ENCODE measurements at regions not wholly inside any gene's neighbourhood (a gene's known extent, or its start where the extent isn't known, plus 50 kb on each side); places are given as distances from the start of the nearest gene placed in this dataset.

GRCh38 chr5:123787635-123788034, 275.7 kb downstream of the CSNK1G3 start:
- no peaks in the 10 kb centered on the region for H3K4me1 ChIP-seq (ENCODE audit: low read depth, poor library complexity, severe bottlenecking)
- no peak overlapping the region for H3K4me3 ChIP-seq (IDR thresholded peaks at IDR 0.05; ENCODE audit: insufficient read depth, low read depth, low read length)
- H3K36me3 ChIP-seq (ENCODE audit: insufficient read depth): no peaks in the 10 kb centered on the region
- H3K4me2 ChIP-seq: no peak overlapping the region
- H3K27me3 ChIP-seq (ENCODE audit: insufficient read depth, low read depth): no peaks in the 10 kb centered on the region
- H2AFZ ChIP-seq (ENCODE audit: low read depth): no peak overlapping the region
- H3K9ac ChIP-seq: no peak overlapping the region
- H3K79me2 ChIP-seq (ENCODE audit: insufficient read depth, low read depth): no peaks in the 10 kb centered on the region
- TF ChIP-seq, protein P1, sequence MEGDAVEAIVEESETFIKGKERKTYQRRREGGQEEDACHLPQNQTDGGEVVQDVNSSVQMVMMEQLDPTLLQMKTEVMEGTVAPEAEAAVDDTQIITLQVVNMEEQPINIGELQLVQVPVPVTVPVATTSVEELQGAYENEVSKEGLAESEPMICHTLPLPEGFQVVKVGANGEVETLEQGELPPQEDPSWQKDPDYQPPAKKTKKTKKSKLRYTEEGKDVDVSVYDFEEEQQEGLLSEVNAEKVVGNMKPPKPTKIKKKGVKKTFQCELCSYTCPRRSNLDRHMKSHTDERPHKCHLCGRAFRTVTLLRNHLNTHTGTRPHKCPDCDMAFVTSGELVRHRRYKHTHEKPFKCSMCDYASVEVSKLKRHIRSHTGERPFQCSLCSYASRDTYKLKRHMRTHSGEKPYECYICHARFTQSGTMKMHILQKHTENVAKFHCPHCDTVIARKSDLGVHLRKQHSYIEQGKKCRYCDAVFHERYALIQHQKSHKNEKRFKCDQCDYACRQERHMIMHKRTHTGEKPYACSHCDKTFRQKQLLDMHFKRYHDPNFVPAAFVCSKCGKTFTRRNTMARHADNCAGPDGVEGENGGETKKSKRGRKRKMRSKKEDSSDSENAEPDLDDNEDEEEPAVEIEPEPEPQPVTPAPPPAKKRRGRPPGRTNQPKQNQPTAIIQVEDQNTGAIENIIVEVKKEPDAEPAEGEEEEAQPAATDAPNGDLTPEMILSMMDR (conservative IDR thresholded peaks at IDR 0.05; ENCODE audit: low read depth, low read length): no peak
- no peak overlapping the region for H3K27ac ChIP-seq
- H4K20me1 ChIP-seq (ENCODE audit: insufficient read depth): no peaks in the 10 kb centered on the region

DNA sequence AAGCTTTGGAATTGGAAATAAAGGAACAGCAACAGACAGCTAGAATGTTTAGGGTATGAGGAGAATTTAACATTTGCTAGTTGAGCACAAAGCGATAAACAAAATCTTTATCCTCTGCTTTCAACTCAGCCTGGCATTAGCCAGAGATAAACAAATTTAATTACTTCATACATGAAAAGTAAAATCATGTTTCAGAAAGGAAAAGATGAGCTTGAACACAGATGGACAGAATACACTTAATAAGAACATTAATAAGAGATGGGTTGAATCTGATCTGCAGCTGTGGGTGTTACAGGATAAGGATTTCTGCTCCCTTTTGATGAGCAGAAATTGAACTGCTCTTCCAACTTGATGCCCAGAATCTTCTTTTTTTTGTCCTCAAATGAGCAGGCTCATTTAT, 275.2 kb downstream of the CSNK1G3 start:
- H3K4me2 ChIP-seq: no peak overlapping the region
- no peaks in the 10 kb centered on the region for H3K27me3 ChIP-seq (ENCODE audit: insufficient read depth, low read depth)
- H2AFZ ChIP-seq (ENCODE audit: low read depth): no peak overlapping the region
- no peaks in the 10 kb centered on the region for H4K20me1 ChIP-seq (ENCODE audit: insufficient read depth)
- no peak overlapping the region for H3K4me3 ChIP-seq (IDR thresholded peaks at IDR 0.05; ENCODE audit: insufficient read depth, low read depth, low read length)
- no peaks in the 10 kb centered on the region for H3K79me2 ChIP-seq (ENCODE audit: insufficient read depth, low read depth)
- no peaks in the 10 kb centered on the region for H3K4me1 ChIP-seq (ENCODE audit: low read depth, poor library complexity, severe bottlenecking)
- H3K36me3 ChIP-seq (ENCODE audit: insufficient read depth): no peaks in the 10 kb centered on the region
- H3K9ac ChIP-seq: no peak overlapping the region
- H3K27ac ChIP-seq: no peak overlapping the region
- TF ChIP-seq, protein P1 (conservative IDR thresholded peaks at IDR 0.05; ENCODE audit: low read depth, low read length): no peak

- H3K4me2 ChIP-seq: no peak overlapping the region
- no peak overlapping the region for H3K4me3 ChIP-seq (IDR thresholded peaks at IDR 0.05; ENCODE audit: insufficient read depth, low read depth, low read length)
- no peaks in the 10 kb centered on the region for H3K36me3 ChIP-seq (ENCODE audit: insufficient read depth)
- H3K27me3 ChIP-seq (ENCODE audit: insufficient read depth, low read depth): no peaks in the 10 kb centered on the region
- no peaks in the 10 kb centered on the region for H4K20me1 ChIP-seq (ENCODE audit: insufficient read depth)
- H2AFZ ChIP-seq (ENCODE audit: low read depth): no peak overlapping the region
- no peaks in the 10 kb centered on the region for H3K4me1 ChIP-seq (ENCODE audit: low read depth, poor library complexity, severe bottlenecking)
- H3K9ac ChIP-seq: no peak overlapping the region
- H3K27ac ChIP-seq: no peak overlapping the region
- TF ChIP-seq, protein P1 (conservative IDR thresholded peaks at IDR 0.05; ENCODE audit: low read depth, low read length): no peak
- no peaks in the 10 kb centered on the region for H3K79me2 ChIP-seq (ENCODE audit: insufficient read depth, low read depth)
Measured at GRCh38 chr5:123786411-123786810, 274.4 kb downstream of the CSNK1G3 start.

GRCh38 chr5:123785162-123786071, 273.4 kb downstream of the CSNK1G3 start:
- no peaks in the 10 kb centered on the region for H3K4me1 ChIP-seq (ENCODE audit: low read depth, poor library complexity, severe bottlenecking)
- no peaks in the 10 kb centered on the region for H3K79me2 ChIP-seq (ENCODE audit: insufficient read depth, low read depth)
- no peak overlapping the region for H3K4me3 ChIP-seq (IDR thresholded peaks at IDR 0.05; ENCODE audit: insufficient read depth, low read depth, low read length)
- H3K27ac ChIP-seq: no peak overlapping the region
- no peaks in the 10 kb centered on the region for H3K27me3 ChIP-seq (ENCODE audit: insufficient read depth, low read depth)
- H4K20me1 ChIP-seq (ENCODE audit: insufficient read depth): no peaks in the 10 kb centered on the region
- H3K36me3 ChIP-seq (ENCODE audit: insufficient read depth): no peaks in the 10 kb centered on the region
- H2AFZ ChIP-seq (ENCODE audit: low read depth): no peak overlapping the region
- no peak overlapping the region for H3K4me2 ChIP-seq
- no peak overlapping the region for H3K9ac ChIP-seq
- TF ChIP-seq, protein P1 (conservative IDR thresholded peaks at IDR 0.05; ENCODE audit: low read depth, low read length): no peak
